Endodermal cell (in vitro differentiated cells): ENCODE measurements at regions not wholly inside any gene's neighbourhood (a gene's known extent, or its start where the extent isn't known, plus 50 kb on each side); places are given as distances from the start of the nearest gene placed in this dataset.

Source experiments
- DNase-seq: peaks from one replicate; pipeline ENCODE4 v3.0.0-alpha.2; 2017
- H3K27ac ChIP-seq: 2 replicates; pipeline ENCODE4 v1.5.1; 2013; ENCODE audit warnings: mild to moderate bottlenecking, low read depth, low read length, moderate library complexity
- H3K27me3 ChIP-seq: 2 replicates; pipeline ENCODE4 v1.6.1; 2013; ENCODE audit warnings: mild to moderate bottlenecking, low read length, moderate library complexity; ENCODE audit not compliant: insufficient read depth, control insufficient read depth, poor library complexity, severe bottlenecking
- H3K36me3 ChIP-seq: 2 replicates; pipeline ENCODE4 v1.7.0; 2013; ENCODE audit warnings: mild to moderate bottlenecking, low read length, moderate library complexity; ENCODE audit not compliant: control insufficient read depth, insufficient read depth
- H3K4me1 ChIP-seq: one replicate; pipeline ENCODE4 v1.7.0; 2013; ENCODE audit warnings: low read length; ENCODE audit not compliant: control insufficient read depth, insufficient read depth
- H3K4me3 ChIP-seq: 2 replicates; pipeline ENCODE4 v1.5.1; 2013; ENCODE audit warnings: mild to moderate bottlenecking, low read length, moderate library complexity
- H3K9ac ChIP-seq: 2 replicates; pipeline ENCODE4 v1.6.1; 2013; ENCODE audit warnings: mild to moderate bottlenecking, low read length, moderate library complexity; ENCODE audit not compliant: poor library complexity, severe bottlenecking; ENCODE audit errors: extremely low read depth
- H3K9me3 ChIP-seq: 2 replicates; pipeline ENCODE4 v1.6.1; 2013; ENCODE audit warnings: mild to moderate bottlenecking, low read length, moderate library complexity; ENCODE audit not compliant: control insufficient read depth
- H3K27ac Mint-ChIP-seq: 2 replicates; pipeline ENCODE4 v1.8.0; 2020; ENCODE audit warnings: mixed read lengths
- H3K27me3 Mint-ChIP-seq: 2 replicates; pipeline ENCODE4 v1.8.0; 2021; ENCODE audit warnings: mild to moderate bottlenecking, mixed read lengths; ENCODE audit not compliant: insufficient read depth
- H3K36me3 Mint-ChIP-seq: 2 replicates; pipeline ENCODE4 v1.8.0; 2020; ENCODE audit warnings: low read depth, mixed read lengths
- H3K4me1 Mint-ChIP-seq: 2 replicates; pipeline ENCODE4 v1.8.0; 2020; ENCODE audit warnings: mixed read lengths
- H3K4me3 Mint-ChIP-seq: 2 replicates; pipeline ENCODE4 v1.8.0; 2020; ENCODE audit warnings: mild to moderate bottlenecking, moderate library complexity, mixed read lengths
- H3K9me3 Mint-ChIP-seq: 2 replicates; pipeline ENCODE4 v1.8.0; 2020; ENCODE audit warnings: mild to moderate bottlenecking, mixed read lengths
- whole genome bisulfite sequencing, 2 experiments: methylation state at CpG; one replicate each; pipeline versions ENCODE4 v1.1.5 to v1.1.7; 2013; ENCODE audit warnings: missing lambda C conversion rate in 2 of 2, mixed read lengths in 1 of 2; ENCODE audit not compliant: insufficient coverage in 1 of 2, insufficient read length in 1 of 2; 5-methylcytosine and 5-hydroxymethylcytosine counted together
- TF ChIP-seq, protein P1 (sequence below): fragments of 200-600 bp; sonication (generic); conservative IDR thresholded peaks from 2 replicates; pipeline ENCODE4 v1.5.0; 2021; ENCODE audit warnings: antibody characterized with exemption, mild to moderate bottlenecking

DNA sequence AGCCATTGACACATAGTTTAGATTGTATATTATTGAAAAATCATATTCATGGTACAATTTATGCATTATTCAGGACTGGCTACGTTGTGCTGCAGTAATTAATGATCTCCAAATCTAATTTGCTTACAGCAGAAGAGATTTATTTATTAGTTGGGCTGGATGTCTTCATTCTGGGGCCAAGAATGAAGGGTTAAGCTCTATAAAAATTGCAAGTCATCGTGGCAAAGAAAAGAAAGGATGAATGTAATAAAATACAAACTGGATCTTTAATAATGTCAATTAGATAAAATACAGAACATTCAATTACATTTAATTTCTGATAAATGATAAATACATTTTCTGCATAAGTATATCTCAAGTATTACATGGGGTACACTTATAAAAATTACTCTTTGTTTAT lies 151.8 kb upstream of the ANO5 start:
- H3K9me3 ChIP-seq, result no peaks in the 10 kb centered on the region
- no peaks in the 10 kb centered on the region for H3K9me3 Mint-ChIP-seq
- WGBS, 2 experiments, result 44% methylated on average over 1 of the region's 2 CpGs; no CpG with 5 or more reads in 1 of the 2 experiments

DNA sequence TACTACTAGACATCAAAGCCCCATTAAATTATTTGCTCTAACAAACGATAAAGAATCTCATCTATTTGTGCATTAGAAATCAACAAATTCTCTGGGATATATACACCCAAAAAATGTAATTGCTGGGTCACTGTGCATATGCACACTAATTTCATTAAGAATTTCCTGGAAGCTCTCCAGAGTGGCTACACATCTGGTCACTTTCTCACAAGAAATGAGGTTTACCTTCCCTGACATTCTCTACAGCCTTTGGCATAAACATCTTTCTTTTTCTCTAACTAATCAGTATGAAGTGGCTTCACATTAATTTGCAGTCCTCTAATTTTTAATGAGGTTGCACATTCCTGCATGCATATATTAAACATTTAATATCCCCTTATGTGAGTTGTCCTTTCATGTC lies 150.8 kb upstream of the ANO5 start:
- Histone ChIP-seq H3K9ac (no peak overlapping the region), H3K27ac (no peak overlapping the region), H3K27me3 (no peaks in the 10 kb centered on the region), H3K4me3 (no peak overlapping the region), H3K36me3 (no peaks in the 10 kb centered on the region), H3K9me3 (no peaks in the 10 kb centered on the region), H3K4me1 (no peaks in the 10 kb centered on the region)
- no peak for DNase-seq
- 91 to 92% methylated on average over 1 of the region's 1 CpG for WGBS, 2 experiments
- no peaks in the 10 kb centered on the region for H3K27me3 Mint-ChIP-seq
- H3K27ac Mint-ChIP-seq, result no peak overlapping the region
- no peaks in the 10 kb centered on the region for H3K9me3 Mint-ChIP-seq
- no peaks in the 10 kb centered on the region for H3K36me3 Mint-ChIP-seq
- peaks cover 2% of the 10 kb centered on the region for H3K4me1 Mint-ChIP-seq
- no peak overlapping the region for H3K4me3 Mint-ChIP-seq
- TF ChIP-seq, protein P1, sequence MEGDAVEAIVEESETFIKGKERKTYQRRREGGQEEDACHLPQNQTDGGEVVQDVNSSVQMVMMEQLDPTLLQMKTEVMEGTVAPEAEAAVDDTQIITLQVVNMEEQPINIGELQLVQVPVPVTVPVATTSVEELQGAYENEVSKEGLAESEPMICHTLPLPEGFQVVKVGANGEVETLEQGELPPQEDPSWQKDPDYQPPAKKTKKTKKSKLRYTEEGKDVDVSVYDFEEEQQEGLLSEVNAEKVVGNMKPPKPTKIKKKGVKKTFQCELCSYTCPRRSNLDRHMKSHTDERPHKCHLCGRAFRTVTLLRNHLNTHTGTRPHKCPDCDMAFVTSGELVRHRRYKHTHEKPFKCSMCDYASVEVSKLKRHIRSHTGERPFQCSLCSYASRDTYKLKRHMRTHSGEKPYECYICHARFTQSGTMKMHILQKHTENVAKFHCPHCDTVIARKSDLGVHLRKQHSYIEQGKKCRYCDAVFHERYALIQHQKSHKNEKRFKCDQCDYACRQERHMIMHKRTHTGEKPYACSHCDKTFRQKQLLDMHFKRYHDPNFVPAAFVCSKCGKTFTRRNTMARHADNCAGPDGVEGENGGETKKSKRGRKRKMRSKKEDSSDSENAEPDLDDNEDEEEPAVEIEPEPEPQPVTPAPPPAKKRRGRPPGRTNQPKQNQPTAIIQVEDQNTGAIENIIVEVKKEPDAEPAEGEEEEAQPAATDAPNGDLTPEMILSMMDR, result no peak

More for the DNA sequence above, 151.8 kb upstream of the ANO5 start:
- H3K27ac Mint-ChIP-seq, result no peak overlapping the region
- no peak overlapping the region for H3K4me3 Mint-ChIP-seq
- no peak for DNase-seq
- Histone ChIP-seq H3K4me1 (no peaks in the 10 kb centered on the region), H3K27me3 (no peaks in the 10 kb centered on the region), H3K4me3 (no peak overlapping the region), H3K27ac (no peak overlapping the region), H3K36me3 (no peaks in the 10 kb centered on the region), H3K9ac (no peak overlapping the region)
- peaks cover 5% of the 10 kb centered on the region for H3K27me3 Mint-ChIP-seq
- H3K36me3 Mint-ChIP-seq, result no peaks in the 10 kb centered on the region
- peaks cover 2% of the 10 kb centered on the region for H3K4me1 Mint-ChIP-seq
- TF ChIP-seq, protein P1, result no peak

DNA sequence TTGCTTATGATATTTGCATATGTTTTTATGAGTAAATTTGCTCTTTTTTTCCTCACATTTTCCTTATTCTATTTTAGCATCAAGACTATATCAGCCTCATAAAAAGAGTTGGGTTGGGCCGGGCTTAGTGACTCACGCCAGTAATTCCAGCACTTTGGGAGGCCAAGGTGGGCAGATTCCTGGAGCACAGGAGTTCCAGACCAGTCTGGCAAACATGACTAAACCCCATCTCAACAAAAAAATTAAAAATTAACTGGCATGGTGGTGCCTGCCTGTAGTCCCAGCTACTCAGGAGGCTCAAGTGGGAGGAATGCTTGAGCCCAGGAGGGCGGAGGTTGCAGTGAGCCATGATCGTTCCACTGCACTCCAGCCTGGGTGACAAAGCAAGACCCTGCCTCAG lies 148.8 kb upstream of the ANO5 start:
- no peaks in the 10 kb centered on the region for H3K27me3 Mint-ChIP-seq
- H3K4me1 ChIP-seq, result no peaks in the 10 kb centered on the region
- H3K4me3 Mint-ChIP-seq, result no peak overlapping the region
- H3K36me3 Mint-ChIP-seq, result no peaks in the 10 kb centered on the region
- TF ChIP-seq, protein P1, result no peak
- no peak overlapping the region for H3K9ac ChIP-seq
- no peak overlapping the region for H3K4me3 ChIP-seq
- H3K9me3 ChIP-seq, result no peaks in the 10 kb centered on the region
- no peaks in the 10 kb centered on the region for H3K36me3 ChIP-seq
- no peak for DNase-seq
- 94 to 100% methylated on average over 2 to 4 of the region's 4 CpGs for WGBS, 2 experiments
- no peak overlapping the region for H3K27ac Mint-ChIP-seq
- no peaks in the 10 kb centered on the region for H3K4me1 Mint-ChIP-seq
- no peak overlapping the region for H3K27ac ChIP-seq
- no peaks in the 10 kb centered on the region for H3K27me3 ChIP-seq
- H3K9me3 Mint-ChIP-seq, result no peaks in the 10 kb centered on the region
